Mesendoderm (in vitro differentiated cells): ENCODE measurements at regions not wholly inside any gene's neighbourhood (a gene's known extent, or its start where the extent isn't known, plus 50 kb on each side); places are given as distances from the start of the nearest gene placed in this dataset.

Experiments used
- DNase-seq: peaks from one replicate; pipeline ENCODE4 v3.0.0; 2013
- H2AK5ac ChIP-seq: 2 replicates; pipeline ENCODE4 v1.6.1; 2013; ENCODE audit warnings: low read length, inconsistent platforms
- H2BK120ac ChIP-seq: 2 replicates; pipeline ENCODE4 v1.6.1; 2013; ENCODE audit warnings: low read depth, mild to moderate bottlenecking, low read length, moderate library complexity, mixed read lengths
- H2BK15ac ChIP-seq: replicated peaks from 2 replicates; pipeline ENCODE4 v1.6.1; 2013; ENCODE audit warnings: low read depth, mild to moderate bottlenecking, moderate library complexity
- H2BK5ac ChIP-seq: 2 replicates; pipeline ENCODE4 v1.6.1; 2013; ENCODE audit warnings: low read length, inconsistent platforms
- H3K18ac ChIP-seq: 2 replicates; pipeline ENCODE4 v1.6.1; 2013; ENCODE audit warnings: mild to moderate bottlenecking, low read length, mixed read lengths
- H3K23ac ChIP-seq: one replicate; pipeline ENCODE4 v1.6.1; 2013; ENCODE audit warnings: low read length
- H3K27ac ChIP-seq: 2 replicates; pipeline ENCODE4 v1.5.1; 2013; ENCODE audit warnings: low read depth, mild to moderate bottlenecking, inconsistent platforms, low read length, moderate library complexity
- H3K27me3 ChIP-seq: 2 replicates; pipeline ENCODE4 v1.6.1; 2013; ENCODE audit warnings: low read length, control low read depth, mild to moderate bottlenecking, inconsistent platforms; ENCODE audit not compliant: insufficient read depth, poor library complexity
- H3K36me3 ChIP-seq: 2 replicates; pipeline ENCODE4 v1.6.1; 2013; ENCODE audit warnings: low read length, inconsistent platforms; ENCODE audit not compliant: control insufficient read depth, insufficient read depth
- H3K4ac ChIP-seq: one replicate; pipeline ENCODE4 v1.6.1; 2013; ENCODE audit warnings: low read depth, mild to moderate bottlenecking, low read length, moderate library complexity
- H3K4me1 ChIP-seq: 2 replicates; pipeline ENCODE4 v1.6.1; 2013; ENCODE audit warnings: low read depth, low read length, inconsistent platforms; ENCODE audit not compliant: control insufficient read depth
- H3K4me2 ChIP-seq: 2 replicates; pipeline ENCODE4 v1.6.1; 2013; ENCODE audit warnings: low read length
- H3K4me3 ChIP-seq: 2 replicates; pipeline ENCODE4 v1.5.1; 2013; ENCODE audit warnings: mild to moderate bottlenecking, low read length
- H3K56ac ChIP-seq: one replicate; pipeline ENCODE4 v1.6.1; 2013; ENCODE audit warnings: low read length
- H3K79me1 ChIP-seq: 2 replicates; pipeline ENCODE4 v1.6.1; 2013; ENCODE audit warnings: low read length, inconsistent platforms
- H3K79me2 ChIP-seq: 2 replicates; pipeline ENCODE4 v1.6.1; 2013; ENCODE audit warnings: mild to moderate bottlenecking, low read length; ENCODE audit not compliant: control insufficient read depth, insufficient read depth
- H3K9ac ChIP-seq: 2 replicates; pipeline ENCODE4 v1.6.1; 2013; ENCODE audit warnings: low read length, inconsistent platforms
- H4K5ac ChIP-seq: one replicate; pipeline ENCODE4 v1.6.1; 2013; ENCODE audit warnings: low read length
- H4K8ac ChIP-seq: one replicate; pipeline ENCODE4 v1.6.1; 2013; ENCODE audit warnings: low read depth, mild to moderate bottlenecking, control low read depth, low read length, moderate library complexity
- WGBS: extraction: QIAGEN DNeasy Blood & Tissue Kit; methylation state at CpG from one replicate; pipeline ENCODE4 v1.1.7; 2013; ENCODE audit warnings: low lambda C conversion rate, missing lambda C conversion rate; ENCODE audit not compliant: insufficient coverage; ENCODE audit errors: extremely low coverage; 5-methylcytosine and 5-hydroxymethylcytosine counted together

DNA sequence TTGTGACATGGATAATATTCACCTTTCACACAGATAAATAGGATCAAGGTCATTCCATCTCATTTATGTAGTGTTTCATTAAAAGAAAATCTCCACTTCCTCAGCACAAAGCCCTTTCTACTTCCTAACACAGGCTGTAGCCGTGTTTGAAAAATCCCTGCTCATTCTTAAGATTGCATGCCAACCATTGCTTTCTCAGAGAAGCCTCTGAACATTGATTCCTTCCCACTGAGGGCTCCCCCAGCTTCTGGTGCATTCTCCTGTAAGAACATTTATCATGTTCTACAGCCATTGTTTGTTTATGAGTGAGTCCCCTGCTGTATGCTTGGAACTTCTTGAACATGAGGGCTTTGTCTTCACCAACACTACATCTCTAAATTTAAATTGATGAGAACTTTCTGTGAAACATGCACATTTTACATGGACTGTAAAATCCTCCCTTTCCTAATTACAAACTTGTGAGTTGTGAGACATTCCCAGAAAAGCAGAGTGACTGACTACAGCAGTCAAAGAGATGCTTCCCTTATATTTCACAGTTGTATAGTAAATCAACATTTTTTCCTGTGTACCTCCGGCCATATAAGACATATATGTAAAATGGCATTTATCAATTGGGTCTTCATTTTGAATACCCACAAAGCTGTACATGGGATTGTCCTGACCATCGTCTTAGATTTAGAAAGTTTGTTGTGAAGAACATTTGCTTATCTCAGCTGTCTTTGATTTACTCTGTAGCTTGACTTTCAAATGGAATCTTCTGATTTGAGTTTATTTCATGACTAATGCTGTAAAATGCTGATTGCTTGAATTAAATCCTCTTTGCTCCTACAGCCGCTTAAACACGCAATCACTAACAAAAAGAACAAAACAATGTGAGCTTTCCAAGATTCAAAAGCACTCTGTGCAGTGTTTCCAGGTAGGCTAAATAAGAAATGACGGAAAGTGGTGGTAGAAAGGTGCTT, 600.5 kb upstream of the SLIT2 start:
- WGBS = no CpG with 5 or more reads among the region's 6 CpGs
- H3K36me3 ChIP-seq = no peaks in the 10 kb centered on the region
- no peak overlapping the region for H3K56ac ChIP-seq
- H3K4me3 ChIP-seq = no peak overlapping the region
- no peak for DNase-seq
- H3K27ac ChIP-seq = no peak overlapping the region
- H3K79me2 ChIP-seq = no peaks in the 10 kb centered on the region
- no peak overlapping the region for H3K9ac ChIP-seq
- H3K4me1 ChIP-seq = no peaks in the 10 kb centered on the region
- no peak overlapping the region for H3K23ac ChIP-seq
- no peak overlapping the region for H3K18ac ChIP-seq
- H3K4me2 ChIP-seq = no peak overlapping the region
- no peak overlapping the region for H4K5ac ChIP-seq
- H2AK5ac ChIP-seq = no peak overlapping the region
- no peak overlapping the region for H4K8ac ChIP-seq
- H3K79me1 ChIP-seq = no peaks in the 10 kb centered on the region
- H2BK120ac ChIP-seq = no peak overlapping the region
- H3K27me3 ChIP-seq = no peaks in the 10 kb centered on the region
- no peak overlapping the region for H2BK5ac ChIP-seq
- no peak overlapping the region for H2BK15ac ChIP-seq
- no peak overlapping the region for H3K4ac ChIP-seq

DNA sequence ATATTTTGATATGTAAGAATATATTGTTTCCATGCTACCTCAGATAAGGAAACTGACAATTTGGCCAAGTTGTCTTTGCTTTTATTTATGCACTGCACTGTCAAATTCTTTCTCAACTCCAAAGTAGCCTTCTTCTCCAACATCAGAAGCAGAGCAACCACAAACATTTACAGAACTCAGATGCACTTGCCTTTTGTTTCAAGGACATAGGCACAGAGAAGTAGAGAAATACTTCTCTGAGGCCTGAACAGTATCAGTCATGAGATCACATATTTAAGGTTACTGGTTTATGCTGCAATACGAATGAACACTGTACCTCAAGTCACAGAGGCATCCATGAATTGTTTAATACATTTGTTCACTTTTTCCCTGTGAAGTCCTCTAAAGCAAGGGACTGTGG, 606.1 kb upstream of the SLIT2 start:
- no peaks in the 10 kb centered on the region for H3K27me3 ChIP-seq
- H3K23ac ChIP-seq = no peak overlapping the region
- H3K79me1 ChIP-seq = no peaks in the 10 kb centered on the region
- H3K27ac ChIP-seq = no peak overlapping the region
- H3K4me1 ChIP-seq = no peaks in the 10 kb centered on the region
- no peak overlapping the region for H4K5ac ChIP-seq
- H2BK15ac ChIP-seq = no peak overlapping the region
- no peak overlapping the region for H3K18ac ChIP-seq
- H4K8ac ChIP-seq = no peak overlapping the region
- H2BK120ac ChIP-seq = no peak overlapping the region
- WGBS = no CpG with 5 or more reads among the region's 1 CpG
- no peaks in the 10 kb centered on the region for H3K36me3 ChIP-seq
- H3K56ac ChIP-seq = no peak overlapping the region
- no peak overlapping the region for H3K4me2 ChIP-seq
- no peak overlapping the region for H3K9ac ChIP-seq
- no peaks in the 10 kb centered on the region for H3K79me2 ChIP-seq
- H3K4ac ChIP-seq = no peak overlapping the region
- H2BK5ac ChIP-seq = no peak overlapping the region
- H2AK5ac ChIP-seq = no peak overlapping the region
- DNase-seq = no peak
- no peak overlapping the region for H3K4me3 ChIP-seq

DNA sequence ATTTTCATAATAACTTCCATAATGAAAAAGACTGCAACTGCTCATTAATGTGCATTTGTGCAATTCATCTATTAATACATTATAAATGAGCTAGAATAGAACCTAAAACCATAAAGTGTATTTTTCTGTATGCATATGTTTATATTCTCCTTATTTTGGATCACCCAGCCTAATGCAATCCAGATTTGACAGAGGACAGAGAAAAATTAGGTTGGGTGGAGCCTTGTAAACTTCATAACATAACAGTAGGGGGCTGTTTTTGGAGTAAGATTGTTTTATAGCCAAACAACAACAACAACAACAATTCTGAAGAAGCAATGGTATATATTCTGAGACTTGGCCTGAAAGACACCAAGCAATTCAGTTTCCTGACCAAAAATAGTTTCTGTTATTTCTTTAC, 615.3 kb upstream of the SLIT2 start:
- no peak overlapping the region for H3K23ac ChIP-seq
- no peak overlapping the region for H3K4ac ChIP-seq
- no peak overlapping the region for H4K8ac ChIP-seq
- no peak overlapping the region for H2AK5ac ChIP-seq
- no peak overlapping the region for H3K4me3 ChIP-seq
- no peaks in the 10 kb centered on the region for H3K79me1 ChIP-seq
- no peaks in the 10 kb centered on the region for H3K79me2 ChIP-seq
- no peaks in the 10 kb centered on the region for H3K4me1 ChIP-seq
- H2BK15ac ChIP-seq = no peak overlapping the region
- no peaks in the 10 kb centered on the region for H3K27me3 ChIP-seq
- H4K5ac ChIP-seq = no peak overlapping the region
- DNase-seq = no peak
- H3K27ac ChIP-seq = no peak overlapping the region
- no peak overlapping the region for H3K56ac ChIP-seq
- H2BK120ac ChIP-seq = no peak overlapping the region
- H3K9ac ChIP-seq = no peak overlapping the region
- no peak overlapping the region for H3K18ac ChIP-seq
- H3K36me3 ChIP-seq = no peaks in the 10 kb centered on the region
- no peak overlapping the region for H2BK5ac ChIP-seq
- no peak overlapping the region for H3K4me2 ChIP-seq

DNA sequence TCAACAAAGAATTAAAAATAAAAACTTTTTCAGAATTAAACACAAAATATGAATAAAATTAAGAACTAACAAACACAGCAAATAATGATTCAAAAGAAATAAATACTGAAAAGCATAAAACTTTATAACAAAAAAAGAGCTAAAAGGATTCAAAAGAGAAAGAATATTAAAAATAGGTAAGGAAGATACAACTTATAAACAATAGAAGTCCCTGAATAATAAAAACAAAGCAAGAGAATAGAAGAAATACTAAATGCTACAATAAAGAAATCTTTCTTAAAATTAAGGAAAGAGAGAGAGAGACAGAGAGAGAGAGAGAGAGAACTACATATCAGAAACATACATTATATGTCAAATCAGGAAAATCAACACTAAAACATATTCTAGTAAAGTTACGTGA, 619.9 kb upstream of the SLIT2 start:
- no peak overlapping the region for H2BK120ac ChIP-seq
- H4K5ac ChIP-seq = no peak overlapping the region
- no peak overlapping the region for H2BK15ac ChIP-seq
- no peaks in the 10 kb centered on the region for H3K4me1 ChIP-seq
- H3K23ac ChIP-seq = no peak overlapping the region
- H3K4me3 ChIP-seq = no peak overlapping the region
- H2AK5ac ChIP-seq = no peak overlapping the region
- no peaks in the 10 kb centered on the region for H3K27me3 ChIP-seq
- WGBS = no CpG with 5 or more reads among the region's 1 CpG
- no peak overlapping the region for H3K4me2 ChIP-seq
- no peak overlapping the region for H3K27ac ChIP-seq
- H3K79me1 ChIP-seq = no peaks in the 10 kb centered on the region
- H3K36me3 ChIP-seq = no peaks in the 10 kb centered on the region
- no peaks in the 10 kb centered on the region for H3K79me2 ChIP-seq
- H3K18ac ChIP-seq = no peak overlapping the region
- H3K4ac ChIP-seq = no peak overlapping the region
- no peak overlapping the region for H3K9ac ChIP-seq
- DNase-seq = no peak
- no peak overlapping the region for H4K8ac ChIP-seq
- H3K56ac ChIP-seq = no peak overlapping the region
- H2BK5ac ChIP-seq = no peak overlapping the region

DNA sequence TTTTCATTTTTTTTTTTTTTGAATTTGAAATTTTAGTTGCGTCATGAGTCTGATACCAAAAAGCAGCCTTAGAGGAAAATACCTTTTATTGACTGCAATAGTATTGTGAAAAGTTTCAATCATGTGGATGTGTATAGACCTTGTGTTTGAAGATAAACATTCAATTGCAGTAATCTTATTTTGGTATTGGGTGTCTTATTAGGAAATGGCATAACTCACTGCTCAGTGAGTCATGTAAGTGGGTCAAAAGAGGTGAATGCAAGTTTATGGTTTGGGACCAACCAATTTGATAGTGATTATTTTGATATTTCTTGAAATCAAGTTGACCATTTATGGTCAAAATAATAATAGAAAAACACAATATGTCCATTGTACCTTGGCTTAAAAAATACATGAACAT, 627.8 kb upstream of the SLIT2 start:
- no peak overlapping the region for H2BK5ac ChIP-seq

More for the DNA sequence above, 627.8 kb upstream of the SLIT2 start:
- Histone ChIP-seq H3K36me3 (no peaks in the 10 kb centered on the region), H3K9ac (no peak overlapping the region), H4K5ac (no peak overlapping the region), H3K4me3 (no peak overlapping the region), H4K8ac (no peak overlapping the region), H3K4me1 (no peaks in the 10 kb centered on the region), H3K4ac (no peak overlapping the region), H3K79me1 (no peaks in the 10 kb centered on the region), H2BK15ac (no peak overlapping the region), H3K23ac (no peak overlapping the region), H3K56ac (no peak overlapping the region), H3K4me2 (no peak overlapping the region), H3K27me3 (no peaks in the 10 kb centered on the region), H3K79me2 (no peaks in the 10 kb centered on the region), H2AK5ac (no peak overlapping the region), H3K18ac (no peak overlapping the region), H2BK120ac (no peak overlapping the region), H3K27ac (no peak overlapping the region)
- WGBS = no CpG with 5 or more reads among the region's 1 CpG
- no peak for DNase-seq
